ENCODE measurements at regions not wholly inside any gene's neighbourhood (a gene's known extent, or its start where the extent isn't known, plus 50 kb on each side); places are given as distances from the start of the nearest gene placed in this dataset.

GRCh38 chr2:15711126-15711860 is 119.6 kb downstream of the DDX1 start (continued):
- no peak for TF ChIP-seq GABPA (IDR thresholded peaks at IDR 0.05; ENCODE audit: borderline replicate concordance, insufficient read depth, low read length)
- TF ChIP-seq NANOG (IDR thresholded peaks at IDR 0.05; ENCODE audit: insufficient read depth, low read depth, low read length, poor library complexity, severe bottlenecking) = no peak
- TF ChIP-seq TEAD4 (IDR thresholded peaks at IDR 0.05; ENCODE audit: low read depth, low read length) = no peak
- no peak for TF ChIP-seq KDM5A (IDR thresholded peaks at IDR 0.05; ENCODE audit: low read length)
